SK-N-SH (cell line): ENCODE measurements at regions not wholly inside any gene's neighbourhood (a gene's known extent, or its start where the extent isn't known, plus 50 kb on each side); places are given as distances from the start of the nearest gene placed in this dataset.

Experiments
- CTCF ChIA-PET: fragments of 300-600, 350-600 bp; formaldehyde crosslinking; extraction: SDS; loops from one replicate; lab custom pipeline; 2021; lab: Yijun Ruan, JAX
- POLR2A ChIA-PET: fragments of 350-600 bp; sonication (Branson Sonifier 250); formaldehyde crosslinking; extraction: SDS; loops from one replicate; lab custom pipeline; 2020; ENCODE audit warnings: antibody characterized with exemption, inconsistent platforms; lab: Yijun Ruan, JAX
- DNase-seq: peaks from one replicate; pipeline ENCODE4 v3.0.0; 2012
- H2AFZ ChIP-seq: fragments of 200-600 bp; sonication (generic); 2 replicates; pipeline ENCODE4 v1.8.1; 2016; ENCODE audit warnings: antibody characterized with exemption, mild to moderate bottlenecking, low read depth
- H3F3A ChIP-seq: fragments of 200-600 bp; sonication (generic); replicated peaks from 2 replicates; pipeline ENCODE3; 2016; ENCODE audit warnings: antibody characterized with exemption, mild to moderate bottlenecking; ENCODE audit not compliant: insufficient read depth
- H3K27ac ChIP-seq, 2 experiments: fragments of 200-500 bp in 1 of 2; fragments of 200-600 bp in 1 of 2; sonication (Bioruptor generic) in 1 of 2; sonication (generic), shearing (Covaris generic) in 1 of 2; 2 replicates each; pipeline versions ENCODE4 v1.5.1 to v1.6.1; 2014 to 2016; ENCODE audit warnings: low read depth in 2 of 2, inconsistent platforms in 1 of 2, low read length in 1 of 2, mild to moderate bottlenecking in 1 of 2, mixed read lengths in 1 of 2
- H3K27me3 ChIP-seq: fragments of 200-600 bp; sonication (generic), shearing (Covaris generic); 2 replicates; pipeline ENCODE4 v1.6.1; 2016; ENCODE audit warnings: mixed run types; ENCODE audit not compliant: insufficient read depth
- H3K36me3 ChIP-seq, 2 experiments: fragments of 200-500 bp in 1 of 2; fragments of 200-600 bp in 1 of 2; sonication (Bioruptor generic) in 1 of 2; sonication (generic) in 1 of 2; replicated peaks in 1 of 2; 2 replicates each; pipeline versions ENCODE3 to v1.5.1; 2014 to 2016; ENCODE audit warnings: low read length in 1 of 2, mild to moderate bottlenecking in 1 of 2; ENCODE audit not compliant: insufficient read depth in 2 of 2, control insufficient read depth in 1 of 2
- H3K4me1 ChIP-seq, 2 experiments: fragments of 200-500 bp in 1 of 2; fragments of 200-600 bp in 1 of 2; sonication (Bioruptor generic) in 1 of 2; sonication (generic), shearing (Covaris generic) in 1 of 2; 2 replicates each; pipeline versions ENCODE4 v1.5.1 to v1.6.1; 2014 to 2016; ENCODE audit warnings: low read depth in 1 of 2, low read length in 1 of 2, mixed run types in 1 of 2; ENCODE audit not compliant: insufficient read depth in 2 of 2, control insufficient read depth in 1 of 2
- H3K4me2 ChIP-seq: fragments of 200-600 bp; sonication (generic), shearing (Covaris generic); 2 replicates; pipeline ENCODE4 v1.6.1; 2017; ENCODE audit warnings: mixed run types
- H3K4me3 ChIP-seq, 2 experiments: fragments of 200-500 bp in 1 of 2; fragments of 200-600 bp in 1 of 2; sonication (Bioruptor generic) in 1 of 2; sonication (generic), shearing (Covaris generic) in 1 of 2; 2 replicates each; pipeline versions ENCODE4 v1.5.1 to v1.8.1; 2014 to 2016; ENCODE audit warnings: low read depth in 2 of 2, inconsistent platforms in 1 of 2, low read length in 1 of 2, mild to moderate bottlenecking in 1 of 2, mixed read lengths in 1 of 2, moderate library complexity in 1 of 2
- H3K79me2 ChIP-seq: fragments of 200-600 bp; sonication (generic); 2 replicates; pipeline ENCODE4 v1.8.1; 2017; ENCODE audit warnings: mild to moderate bottlenecking; ENCODE audit not compliant: insufficient read depth
- H3K9ac ChIP-seq: fragments of 200-600 bp; sonication (generic); 2 replicates; pipeline ENCODE4 v1.6.1; 2017; ENCODE audit warnings: mixed run types
- H3K9me2 ChIP-seq: fragments of 200-600 bp; sonication (generic); 2 replicates; pipeline ENCODE4 v1.6.1; 2017; ENCODE audit warnings: mixed run types
- H3K9me3 ChIP-seq: fragments of 200-600 bp; sonication (generic); 2 replicates; pipeline ENCODE4 v1.6.1; 2017; ENCODE audit warnings: mixed run types, mild to moderate bottlenecking, moderate library complexity
- H4K20me1 ChIP-seq: fragments of 200-600 bp; sonication (generic); 2 replicates; pipeline ENCODE4 v1.6.1; 2017; ENCODE audit warnings: mild to moderate bottlenecking, mixed run types; ENCODE audit not compliant: insufficient read depth
- ELF1 ChIP-seq: IDR thresholded peaks from 2 replicates; pipeline ENCODE4 v1.4.0; 2012
- FOSL2 ChIP-seq: IDR thresholded peaks from 2 replicates; pipeline ENCODE4 v1.4.0; 2012; ENCODE audit warnings: low read depth, mild to moderate bottlenecking, moderate library complexity, borderline replicate concordance
- FOXM1 ChIP-seq: IDR thresholded peaks from 2 replicates; pipeline ENCODE4 v1.4.0; 2012; ENCODE audit warnings: low read depth, mild to moderate bottlenecking
- JUND ChIP-seq: IDR thresholded peaks from 2 replicates; pipeline ENCODE4 v1.4.0; 2012
- MAX ChIP-seq: IDR thresholded peaks from 2 replicates; pipeline ENCODE4 v1.4.0; 2012; ENCODE audit warnings: low read depth
- NFIC ChIP-seq: IDR thresholded peaks from 2 replicates; pipeline ENCODE4 v1.4.0; 2012; ENCODE audit warnings: borderline replicate concordance
- NRF1 ChIP-seq: IDR thresholded peaks from 2 replicates; pipeline ENCODE4 v1.6.1; 2012; ENCODE audit warnings: low read depth, mild to moderate bottlenecking, low read length
- PBX3 ChIP-seq: IDR thresholded peaks from 2 replicates; pipeline ENCODE4; 2012
- RAD21 ChIP-seq: IDR thresholded peaks from 2 replicates; pipeline ENCODE4 v1.6.1; 2012; ENCODE audit warnings: mild to moderate bottlenecking, low read length
- RCOR1 ChIP-seq: fragments of 150-350 bp; IDR thresholded peaks from 2 replicates; pipeline ENCODE4 v1.6.1; 2017; ENCODE audit warnings: antibody characterized with exemption, low read length
- REST ChIP-seq: IDR thresholded peaks from 2 replicates; pipeline ENCODE4 v1.6.1; 2012; ENCODE audit warnings: mild to moderate bottlenecking, low read depth, low read length, moderate library complexity
- RFX5 ChIP-seq: IDR thresholded peaks from 2 replicates; pipeline ENCODE4 v1.6.1; 2012; ENCODE audit warnings: mild to moderate bottlenecking, improper control_type of control experiment, low read length
- RXRA ChIP-seq: IDR thresholded peaks from 2 replicates; pipeline ENCODE4 v1.4.0; 2012; ENCODE audit warnings: low read depth, mild to moderate bottlenecking, borderline replicate concordance
- TAF1 ChIP-seq: IDR thresholded peaks from 2 replicates; pipeline ENCODE4 v1.6.1; 2012; ENCODE audit warnings: low read depth, mild to moderate bottlenecking, low read length, moderate library complexity, borderline replicate concordance
- TEAD4 ChIP-seq: IDR thresholded peaks from 2 replicates; pipeline ENCODE4 v1.4.0; 2012; ENCODE audit warnings: mild to moderate bottlenecking, borderline replicate concordance; ENCODE audit not compliant: insufficient read depth
- YY1 ChIP-seq: IDR thresholded peaks from 2 replicates; pipeline ENCODE4 v1.4.0; 2012; ENCODE audit warnings: low read depth, mild to moderate bottlenecking
- ZBTB33 ChIP-seq: IDR thresholded peaks from 2 replicates; pipeline ENCODE4 v1.4.0; 2012; ENCODE audit warnings: low read depth, borderline replicate concordance
- WGBS: methylation state at CpG from one replicate; pipeline ENCODE4 v1.1.6; 2017; ENCODE audit warnings: low lambda C conversion rate; 5-methylcytosine and 5-hydroxymethylcytosine counted together

GRCh38 chr4:156477636-156478035, 494.0 kb downstream of the PDGFC start:
- no peaks in the 10 kb centered on the region for H3K27me3 ChIP-seq
- H3K79me2 ChIP-seq = no peaks in the 10 kb centered on the region
- no peaks in the 10 kb centered on the region for H3K36me3 ChIP-seq
- peaks cover 22% of the 10 kb centered on the region for H3F3A ChIP-seq
- no peak overlapping the region for H3K9ac ChIP-seq
- no peaks in the 10 kb centered on the region for H3K9me2 ChIP-seq
- peak overlapping the region in 1 of 2 experiments; percentile 89; a peak in 2 of 4 replicates for H3K27ac ChIP-seq
- ChIA-PET POLR2A (no interaction called here), CTCF (no interaction called here)
- H2AFZ ChIP-seq = no peak overlapping the region
- H3K4me3 ChIP-seq = no peak overlapping the region
- TF ChIP-seq NRF1 (no peak), REST (no peak), FOSL2 (no peak), ZBTB33 (no peak), RXRA (no peak), RFX5 (no peak), TAF1 (no peak), TEAD4 (no peak), JUND (no peak), ELF1 (no peak), PBX3 (no peak), RCOR1 (no peak), MAX (no peak), FOXM1 (no peak), YY1 (no peak), NFIC (no peak), RAD21 (no peak)
- peaks cover 6% of the 10 kb centered on the region; the same call in 1 of the 2 replicates for H3K9me3 ChIP-seq
- peaks cover 0 to 26% of the 10 kb centered on the region in 2 experiments; a peak in 1 of 4 replicates for H3K4me1 ChIP-seq
- no peaks in the 10 kb centered on the region for H4K20me1 ChIP-seq
- DNase-seq = no peak
- no peak overlapping the region for H3K4me2 ChIP-seq
- 64% methylated on average over 2 of the region's 2 CpGs for WGBS
